H1 (cell line): ENCODE measurements at regions not wholly inside any gene's neighbourhood (a gene's known extent, or its start where the extent isn't known, plus 50 kb on each side); places are given as distances from the start of the nearest gene placed in this dataset.

Experiments used
- JUND ChIP-seq: IDR thresholded peaks from 2 replicates; pipeline ENCODE4 v1.6.1; 2011; ENCODE audit warnings: mild to moderate bottlenecking, improper control_type of control experiment, low read length
- POLR2AphosphoS5 ChIP-seq: IDR thresholded peaks from 2 replicates; pipeline ENCODE4 v1.6.1; 2011; ENCODE audit warnings: low read depth, low read length
- SIRT6 ChIP-seq: IDR thresholded peaks from one replicate; pipeline ENCODE4 v1.7.1; 2012; ENCODE audit warnings: low read length, inconsistent platforms
- TF ChIP-seq, protein P1 (sequence below), 3 experiments: IDR thresholded peaks; 1 replicate in 2 of 3; 2 replicates in 1 of 3; pipeline versions ENCODE4 v1.5.1 to v1.6.1; 2011; ENCODE audit warnings: low read length in 3 of 3, mild to moderate bottlenecking in 3 of 3, inconsistent platforms in 2 of 3, low read depth in 1 of 3, moderate library complexity in 1 of 3; ENCODE audit not compliant: insufficient read depth in 1 of 3; ENCODE audit errors: control extremely low read depth in 1 of 3

- no peak for TF ChIP-seq POLR2AphosphoS5
- TF ChIP-seq, protein P1, sequence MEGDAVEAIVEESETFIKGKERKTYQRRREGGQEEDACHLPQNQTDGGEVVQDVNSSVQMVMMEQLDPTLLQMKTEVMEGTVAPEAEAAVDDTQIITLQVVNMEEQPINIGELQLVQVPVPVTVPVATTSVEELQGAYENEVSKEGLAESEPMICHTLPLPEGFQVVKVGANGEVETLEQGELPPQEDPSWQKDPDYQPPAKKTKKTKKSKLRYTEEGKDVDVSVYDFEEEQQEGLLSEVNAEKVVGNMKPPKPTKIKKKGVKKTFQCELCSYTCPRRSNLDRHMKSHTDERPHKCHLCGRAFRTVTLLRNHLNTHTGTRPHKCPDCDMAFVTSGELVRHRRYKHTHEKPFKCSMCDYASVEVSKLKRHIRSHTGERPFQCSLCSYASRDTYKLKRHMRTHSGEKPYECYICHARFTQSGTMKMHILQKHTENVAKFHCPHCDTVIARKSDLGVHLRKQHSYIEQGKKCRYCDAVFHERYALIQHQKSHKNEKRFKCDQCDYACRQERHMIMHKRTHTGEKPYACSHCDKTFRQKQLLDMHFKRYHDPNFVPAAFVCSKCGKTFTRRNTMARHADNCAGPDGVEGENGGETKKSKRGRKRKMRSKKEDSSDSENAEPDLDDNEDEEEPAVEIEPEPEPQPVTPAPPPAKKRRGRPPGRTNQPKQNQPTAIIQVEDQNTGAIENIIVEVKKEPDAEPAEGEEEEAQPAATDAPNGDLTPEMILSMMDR (IDR thresholded peaks at IDR 0.05; ENCODE audit: control extremely low read depth in 1 of 3, insufficient read depth in 1 of 3, low read depth in 1 of 3, low read length in 3 of 3) = no peak
- TF ChIP-seq JUND = no peak
- no peak for TF ChIP-seq SIRT6
Measured at GRCh38 chr3:59273976-59274375, 224.2 kb upstream of the CFAP20DC start.
